ENCODE measurements at regions not wholly inside any gene's neighbourhood (a gene's known extent, or its start where the extent isn't known, plus 50 kb on each side); places are given as distances from the start of the nearest gene placed in this dataset.
A peak's percentile ranks its signal among the peaks of the same experiment; 100 is the strongest.

DNA sequence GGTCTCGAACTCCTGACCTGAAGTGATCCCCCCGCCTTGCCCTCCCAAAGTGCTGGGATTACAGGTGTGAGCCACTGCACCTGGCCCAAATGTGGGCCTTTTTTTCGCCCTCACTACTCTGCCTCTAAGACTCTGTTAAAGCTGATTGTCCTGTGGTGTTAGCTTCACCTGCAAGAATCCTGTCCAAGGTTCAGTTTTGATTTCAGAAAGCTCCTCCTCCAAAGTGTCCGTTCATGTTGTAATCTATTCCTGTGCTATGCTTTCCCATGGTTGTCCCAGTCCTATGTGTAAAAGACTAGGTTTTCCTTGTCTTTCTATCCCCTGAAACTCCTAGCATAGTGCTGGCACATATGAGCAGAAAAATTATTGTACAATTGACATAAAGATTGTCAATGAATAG, 440.9 kb downstream of the KLF5 start:
- Histone ChIP-seq H2AFZ (no peak overlapping the region), H3K27me3 (no peaks in the 10 kb centered on the region), H3K4me3 (no peak overlapping the region), H3K27ac (no peak overlapping the region), H3K36me3 (replicated peaks; ENCODE audit: insufficient read depth, low read depth) (no peaks in the 10 kb centered on the region), H4K20me1 (ENCODE audit: insufficient read depth, poor library complexity, severe bottlenecking) (no peaks in the 10 kb centered on the region), H3K9me3 (ENCODE audit: low read depth) (no peaks in the 10 kb centered on the region), H3K4me2 (no peak overlapping the region), H3K79me2 (no peaks in the 10 kb centered on the region), H3K4me1 (ENCODE audit: insufficient read depth) (no peaks in the 10 kb centered on the region), H3K9me2 (replicated peaks; ENCODE audit: insufficient read depth) (no peaks in the 10 kb centered on the region)
- DNase-seq (ENCODE audit: low spot score) = peak; percentile 10
- TF ChIP-seq EZH2 (IDR thresholded peaks at IDR 0.05; ENCODE audit: borderline replicate concordance) (no peak), EZH2phosphoT487 (IDR thresholded peaks at IDR 0.05; ENCODE audit: low read depth, severe bottlenecking, unreplicated experiment) (no peak)
- TF ChIP-seq, protein P1, sequence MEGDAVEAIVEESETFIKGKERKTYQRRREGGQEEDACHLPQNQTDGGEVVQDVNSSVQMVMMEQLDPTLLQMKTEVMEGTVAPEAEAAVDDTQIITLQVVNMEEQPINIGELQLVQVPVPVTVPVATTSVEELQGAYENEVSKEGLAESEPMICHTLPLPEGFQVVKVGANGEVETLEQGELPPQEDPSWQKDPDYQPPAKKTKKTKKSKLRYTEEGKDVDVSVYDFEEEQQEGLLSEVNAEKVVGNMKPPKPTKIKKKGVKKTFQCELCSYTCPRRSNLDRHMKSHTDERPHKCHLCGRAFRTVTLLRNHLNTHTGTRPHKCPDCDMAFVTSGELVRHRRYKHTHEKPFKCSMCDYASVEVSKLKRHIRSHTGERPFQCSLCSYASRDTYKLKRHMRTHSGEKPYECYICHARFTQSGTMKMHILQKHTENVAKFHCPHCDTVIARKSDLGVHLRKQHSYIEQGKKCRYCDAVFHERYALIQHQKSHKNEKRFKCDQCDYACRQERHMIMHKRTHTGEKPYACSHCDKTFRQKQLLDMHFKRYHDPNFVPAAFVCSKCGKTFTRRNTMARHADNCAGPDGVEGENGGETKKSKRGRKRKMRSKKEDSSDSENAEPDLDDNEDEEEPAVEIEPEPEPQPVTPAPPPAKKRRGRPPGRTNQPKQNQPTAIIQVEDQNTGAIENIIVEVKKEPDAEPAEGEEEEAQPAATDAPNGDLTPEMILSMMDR (IDR thresholded peaks at IDR 0.05; ENCODE audit: poor library complexity) = no peak
- WGBS (ENCODE audit: low lambda C conversion rate, missing lambda C conversion rate) = 85% methylated on average over 4 of the region's 4 CpGs

DNA sequence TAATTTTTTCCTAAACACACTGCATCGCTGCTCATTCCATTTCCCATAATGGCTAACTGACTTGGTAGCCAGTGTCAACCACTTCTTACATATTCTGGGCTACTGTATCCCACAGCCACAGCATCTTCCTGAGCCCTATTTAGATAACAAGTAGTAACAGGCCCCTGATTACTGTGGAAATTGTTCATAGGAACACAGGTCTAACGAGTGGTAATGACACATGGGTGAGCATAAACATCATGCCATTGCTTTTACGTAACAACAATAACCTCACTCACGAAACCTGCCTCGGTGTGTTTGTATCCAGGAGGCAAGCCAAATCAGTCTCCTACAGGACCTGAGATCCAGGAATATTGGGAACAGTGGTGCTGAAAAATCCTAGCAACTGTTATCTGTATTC, 438.6 kb downstream of the KLF5 start:
- Histone ChIP-seq H4K20me1 (ENCODE audit: insufficient read depth, poor library complexity, severe bottlenecking) (no peaks in the 10 kb centered on the region), H3K4me2 (no peak overlapping the region), H3K9me3 (ENCODE audit: low read depth) (no peaks in the 10 kb centered on the region), H3K4me1 (ENCODE audit: insufficient read depth) (no peaks in the 10 kb centered on the region), H3K79me2 (no peaks in the 10 kb centered on the region), H3K9me2 (replicated peaks; ENCODE audit: insufficient read depth) (no peaks in the 10 kb centered on the region), H3K27ac (no peak overlapping the region), H3K27me3 (no peaks in the 10 kb centered on the region), H2AFZ (no peak overlapping the region), H3K4me3 (no peak overlapping the region), H3K36me3 (replicated peaks; ENCODE audit: insufficient read depth, low read depth) (no peaks in the 10 kb centered on the region)
- TF ChIP-seq EZH2 (IDR thresholded peaks at IDR 0.05; ENCODE audit: borderline replicate concordance) (no peak), EZH2phosphoT487 (IDR thresholded peaks at IDR 0.05; ENCODE audit: low read depth, severe bottlenecking, unreplicated experiment) (no peak)
- TF ChIP-seq, protein P1 (IDR thresholded peaks at IDR 0.05; ENCODE audit: poor library complexity) = no peak
- DNase-seq (ENCODE audit: low spot score) = no peak
- 89% methylated on average over 5 of the region's 5 CpGs for WGBS (ENCODE audit: low lambda C conversion rate, missing lambda C conversion rate)

DNA sequence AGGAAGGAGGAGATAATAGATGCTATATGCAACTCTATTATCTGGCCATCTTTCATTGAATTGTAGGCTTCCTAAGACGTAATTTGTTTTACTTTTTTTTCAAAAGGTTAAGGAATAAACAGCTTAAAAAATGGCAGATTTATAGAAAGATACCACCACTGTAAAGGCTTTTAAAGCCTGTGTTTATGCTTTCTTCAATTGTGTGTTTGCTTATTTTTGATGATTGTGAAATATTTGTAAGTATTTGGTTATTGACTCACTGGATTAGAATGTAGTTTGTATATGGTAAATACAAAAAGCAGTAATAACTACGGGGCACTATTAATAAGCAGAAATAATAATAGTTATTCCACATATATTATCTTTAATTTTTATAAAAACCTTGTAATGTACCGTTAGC, 437.9 kb downstream of the KLF5 start:
- no peak for DNase-seq (ENCODE audit: low spot score)
- no peak overlapping the region for H3K4me2 ChIP-seq
- H3K27me3 ChIP-seq = no peaks in the 10 kb centered on the region
- no peak overlapping the region for H2AFZ ChIP-seq
- H3K79me2 ChIP-seq = no peaks in the 10 kb centered on the region
- H3K27ac ChIP-seq = no peak overlapping the region
- TF ChIP-seq, protein P1 (IDR thresholded peaks at IDR 0.05; ENCODE audit: poor library complexity) = no peak
- TF ChIP-seq EZH2phosphoT487 (IDR thresholded peaks at IDR 0.05; ENCODE audit: low read depth, severe bottlenecking, unreplicated experiment) = no peak
- no peak for TF ChIP-seq EZH2 (IDR thresholded peaks at IDR 0.05; ENCODE audit: borderline replicate concordance)
- H4K20me1 ChIP-seq (ENCODE audit: insufficient read depth, poor library complexity, severe bottlenecking) = no peaks in the 10 kb centered on the region
- no peaks in the 10 kb centered on the region for H3K9me2 ChIP-seq (replicated peaks; ENCODE audit: insufficient read depth)
- H3K9me3 ChIP-seq (ENCODE audit: low read depth) = no peaks in the 10 kb centered on the region
- WGBS (ENCODE audit: low lambda C conversion rate, missing lambda C conversion rate) = 65% methylated on average over 3 of the region's 3 CpGs
- no peaks in the 10 kb centered on the region for H3K36me3 ChIP-seq (replicated peaks; ENCODE audit: insufficient read depth, low read depth)
- no peaks in the 10 kb centered on the region for H3K4me1 ChIP-seq (ENCODE audit: insufficient read depth)
- no peak overlapping the region for H3K4me3 ChIP-seq

DNA sequence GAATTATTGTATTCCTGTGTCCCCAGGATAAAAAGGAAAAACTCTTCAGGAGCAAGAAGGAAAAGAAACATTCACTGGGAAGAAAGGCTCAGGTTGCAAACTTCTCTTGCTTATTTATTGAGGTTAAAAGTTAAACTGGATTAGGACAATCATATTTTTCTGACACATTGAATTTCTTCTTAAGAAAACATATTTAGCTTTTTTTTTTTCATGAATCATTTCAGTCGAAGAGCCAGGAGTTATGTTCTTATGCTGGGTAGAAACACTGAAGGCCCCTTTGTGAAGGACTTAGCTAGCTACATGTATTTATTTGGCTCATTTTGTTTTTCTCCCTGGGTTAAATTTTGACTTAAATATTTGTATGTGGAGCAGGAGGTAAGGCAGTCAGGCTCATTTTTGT, 434.0 kb downstream of the KLF5 start:
- Histone ChIP-seq H3K4me1 (ENCODE audit: insufficient read depth) (no peaks in the 10 kb centered on the region), H3K27ac (no peak overlapping the region), H3K79me2 (no peaks in the 10 kb centered on the region), H3K36me3 (replicated peaks; ENCODE audit: insufficient read depth, low read depth) (no peaks in the 10 kb centered on the region), H2AFZ (no peak overlapping the region), H3K4me3 (no peak overlapping the region), H3K9me2 (replicated peaks; ENCODE audit: insufficient read depth) (no peaks in the 10 kb centered on the region), H3K9me3 (ENCODE audit: low read depth) (no peaks in the 10 kb centered on the region), H3K27me3 (no peaks in the 10 kb centered on the region), H3K4me2 (no peak overlapping the region), H4K20me1 (ENCODE audit: insufficient read depth, poor library complexity, severe bottlenecking) (no peaks in the 10 kb centered on the region)
- WGBS (ENCODE audit: low lambda C conversion rate, missing lambda C conversion rate) = 84% methylated on average over 1 of the region's 1 CpG
- TF ChIP-seq, protein P1 (IDR thresholded peaks at IDR 0.05; ENCODE audit: poor library complexity) = no peak
- no peak for DNase-seq (ENCODE audit: low spot score)

Measured in hepatocyte (in vitro differentiated cells).